Smooth muscle cell (in vitro differentiated cells): ENCODE measurements at regions not wholly inside any gene's neighbourhood (a gene's known extent, or its start where the extent isn't known, plus 50 kb on each side); places are given as distances from the start of the nearest gene placed in this dataset.

Experiments used
- DNase-seq: peaks from one replicate; lab custom pipeline; 2025; ENCODE audit not compliant: unreplicated experiment; lab: John Stamatoyannopoulos, UW
- H2AFZ ChIP-seq: fragments of 200-600 bp; sonication (generic); 2 replicates; pipeline ENCODE4 v1.6.0; 2016; ENCODE audit warnings: antibody characterized with exemption, low read depth, mild to moderate bottlenecking
- H3F3A ChIP-seq: fragments of 200-600 bp; sonication (generic); 2 replicates; pipeline ENCODE4 v1.6.0; 2017; ENCODE audit warnings: antibody characterized with exemption, low read depth
- H3K27ac ChIP-seq: fragments of 200-600 bp; sonication (generic); 2 replicates; pipeline ENCODE4 v1.5.1; 2016; ENCODE audit warnings: low read depth, mild to moderate bottlenecking
- H3K27me3 ChIP-seq: fragments of 200-600 bp; sonication (generic); 2 replicates; pipeline ENCODE4 v1.6.1; 2016; ENCODE audit warnings: low read depth, mild to moderate bottlenecking
- H3K36me3 ChIP-seq: fragments of 200-600 bp; sonication (generic); 2 replicates; pipeline ENCODE4 v1.5.1; 2016; ENCODE audit warnings: low read depth
- H3K4me1 ChIP-seq: fragments of 200-600 bp; sonication (generic); 2 replicates; pipeline ENCODE4 v1.5.1; 2016; ENCODE audit warnings: low read depth
- H3K4me2 ChIP-seq: fragments of 200-600 bp; sonication (generic); 2 replicates; pipeline ENCODE4 v1.6.0; 2016; ENCODE audit warnings: mild to moderate bottlenecking
- H3K4me3 ChIP-seq: fragments of 200-600 bp; sonication (generic); 2 replicates; pipeline ENCODE4 v1.5.1; 2016; ENCODE audit warnings: mild to moderate bottlenecking
- H3K79me2 ChIP-seq: fragments of 200-600 bp; sonication (generic); 2 replicates; pipeline ENCODE4 v1.6.0; 2016; ENCODE audit warnings: low read depth, mild to moderate bottlenecking
- H3K9ac ChIP-seq: fragments of 200-600 bp; sonication (generic); 2 replicates; pipeline ENCODE4 v1.6.0; 2016; ENCODE audit warnings: low read depth
- H3K9me3 ChIP-seq: fragments of 200-600 bp; sonication (generic); replicated peaks from 2 replicates; pipeline ENCODE4 v1.5.1; 2016; ENCODE audit warnings: low read depth
- H4K20me1 ChIP-seq: fragments of 200-600 bp; sonication (generic); 2 replicates; pipeline ENCODE4 v1.6.0; 2016; ENCODE audit warnings: low read depth
- WGBS: methylation state at CpG from one replicate; pipeline ENCODE4 v1.1.7; 2016; ENCODE audit warnings: low lambda C conversion rate; 5-methylcytosine and 5-hydroxymethylcytosine counted together
- TF ChIP-seq, protein P1 (sequence below): fragments of 200-600 bp; sonication (generic); IDR thresholded peaks from 2 replicates; pipeline ENCODE4 v1.5.1; 2017; ENCODE audit warnings: borderline replicate concordance, mild to moderate bottlenecking, antibody characterized with exemption; ENCODE audit not compliant: insufficient read depth, poor library complexity, severe bottlenecking

DNA sequence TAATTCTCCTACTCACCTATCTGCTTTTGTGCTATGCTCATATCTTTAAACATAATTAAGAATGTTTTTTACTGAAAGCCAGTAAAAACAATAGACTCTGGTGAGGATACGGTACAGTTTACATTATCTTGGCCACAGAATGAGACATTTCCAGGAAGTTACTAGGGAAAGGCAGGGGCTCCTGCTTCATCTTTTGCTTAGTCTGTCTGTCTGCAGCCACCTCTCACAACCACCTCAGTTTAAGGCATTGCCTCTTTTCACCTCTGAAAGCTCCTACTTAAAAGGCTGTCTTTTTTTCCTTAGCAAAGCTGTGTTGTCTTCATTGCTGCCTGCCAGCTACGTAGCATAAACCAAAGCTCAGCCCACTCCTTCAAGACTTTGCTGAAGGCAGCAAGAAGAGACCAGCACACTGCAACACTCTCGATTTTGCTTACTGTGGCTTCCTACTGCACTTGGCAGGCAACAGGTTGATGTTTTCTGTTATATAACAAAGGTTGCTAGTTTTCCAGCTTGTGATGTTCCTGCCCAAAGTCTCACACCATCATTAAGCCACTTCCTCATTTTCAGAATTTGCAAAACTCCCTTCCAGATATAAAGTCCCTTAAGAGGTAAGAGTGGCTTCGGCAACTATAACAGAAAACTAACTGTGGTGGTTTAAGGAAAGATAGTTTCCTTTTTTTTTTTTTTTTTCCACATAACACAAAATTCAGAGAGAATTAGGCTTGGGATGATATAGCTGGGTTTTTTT lies 432.9 kb downstream of the GRXCR1 start:
- Histone ChIP-seq H3K4me1 (no peaks in the 10 kb centered on the region), H2AFZ (peak overlapping the region; percentile 7), H3K36me3 (no peaks in the 10 kb centered on the region), H3K27ac (no peak overlapping the region), H3K9me3 (no peaks in the 10 kb centered on the region), H3K4me3 (no peak overlapping the region), H4K20me1 (no peaks in the 10 kb centered on the region), H3K27me3 (no peaks in the 10 kb centered on the region), H3K9ac (no peak overlapping the region), H3K4me2 (peak overlapping the region; percentile 59), H3F3A (no peaks in the 10 kb centered on the region), H3K79me2 (no peaks in the 10 kb centered on the region)
- DNase-seq: no peak
- 45% methylated on average over 4 of the region's 4 CpGs for WGBS
- TF ChIP-seq, protein P1, sequence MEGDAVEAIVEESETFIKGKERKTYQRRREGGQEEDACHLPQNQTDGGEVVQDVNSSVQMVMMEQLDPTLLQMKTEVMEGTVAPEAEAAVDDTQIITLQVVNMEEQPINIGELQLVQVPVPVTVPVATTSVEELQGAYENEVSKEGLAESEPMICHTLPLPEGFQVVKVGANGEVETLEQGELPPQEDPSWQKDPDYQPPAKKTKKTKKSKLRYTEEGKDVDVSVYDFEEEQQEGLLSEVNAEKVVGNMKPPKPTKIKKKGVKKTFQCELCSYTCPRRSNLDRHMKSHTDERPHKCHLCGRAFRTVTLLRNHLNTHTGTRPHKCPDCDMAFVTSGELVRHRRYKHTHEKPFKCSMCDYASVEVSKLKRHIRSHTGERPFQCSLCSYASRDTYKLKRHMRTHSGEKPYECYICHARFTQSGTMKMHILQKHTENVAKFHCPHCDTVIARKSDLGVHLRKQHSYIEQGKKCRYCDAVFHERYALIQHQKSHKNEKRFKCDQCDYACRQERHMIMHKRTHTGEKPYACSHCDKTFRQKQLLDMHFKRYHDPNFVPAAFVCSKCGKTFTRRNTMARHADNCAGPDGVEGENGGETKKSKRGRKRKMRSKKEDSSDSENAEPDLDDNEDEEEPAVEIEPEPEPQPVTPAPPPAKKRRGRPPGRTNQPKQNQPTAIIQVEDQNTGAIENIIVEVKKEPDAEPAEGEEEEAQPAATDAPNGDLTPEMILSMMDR: no peak

DNA sequence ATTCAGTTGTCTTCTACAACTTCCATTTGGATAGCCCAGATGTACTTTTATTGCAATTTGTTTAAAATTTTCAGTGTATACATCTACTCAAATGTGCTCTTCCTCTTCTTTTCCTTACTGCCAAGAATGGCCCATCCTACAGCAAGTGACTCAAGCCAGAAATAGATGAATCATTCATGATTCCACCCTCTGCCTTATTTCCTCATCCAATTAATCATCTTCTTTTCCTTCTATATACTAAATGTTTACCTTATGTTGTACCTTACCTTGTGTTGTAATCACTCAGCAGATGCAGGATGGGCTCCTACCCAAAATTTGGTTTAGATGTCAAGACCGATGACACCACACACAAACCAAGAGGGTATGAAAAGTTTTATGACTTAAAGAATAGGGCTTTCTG lies 437.8 kb downstream of the GRXCR1 start:
- 97% methylated on average over 1 of the region's 1 CpG for WGBS
- Histone ChIP-seq H3K4me3 (no peak overlapping the region), H3K4me1 (no peaks in the 10 kb centered on the region), H2AFZ (no peak overlapping the region), H3K9ac (no peak overlapping the region), H4K20me1 (no peaks in the 10 kb centered on the region), H3F3A (no peaks in the 10 kb centered on the region), H3K36me3 (no peaks in the 10 kb centered on the region), H3K79me2 (no peaks in the 10 kb centered on the region), H3K9me3 (no peaks in the 10 kb centered on the region), H3K27me3 (no peaks in the 10 kb centered on the region), H3K27ac (no peak overlapping the region), H3K4me2 (no peak overlapping the region)
- TF ChIP-seq, protein P1: no peak
- no peak for DNase-seq

DNA sequence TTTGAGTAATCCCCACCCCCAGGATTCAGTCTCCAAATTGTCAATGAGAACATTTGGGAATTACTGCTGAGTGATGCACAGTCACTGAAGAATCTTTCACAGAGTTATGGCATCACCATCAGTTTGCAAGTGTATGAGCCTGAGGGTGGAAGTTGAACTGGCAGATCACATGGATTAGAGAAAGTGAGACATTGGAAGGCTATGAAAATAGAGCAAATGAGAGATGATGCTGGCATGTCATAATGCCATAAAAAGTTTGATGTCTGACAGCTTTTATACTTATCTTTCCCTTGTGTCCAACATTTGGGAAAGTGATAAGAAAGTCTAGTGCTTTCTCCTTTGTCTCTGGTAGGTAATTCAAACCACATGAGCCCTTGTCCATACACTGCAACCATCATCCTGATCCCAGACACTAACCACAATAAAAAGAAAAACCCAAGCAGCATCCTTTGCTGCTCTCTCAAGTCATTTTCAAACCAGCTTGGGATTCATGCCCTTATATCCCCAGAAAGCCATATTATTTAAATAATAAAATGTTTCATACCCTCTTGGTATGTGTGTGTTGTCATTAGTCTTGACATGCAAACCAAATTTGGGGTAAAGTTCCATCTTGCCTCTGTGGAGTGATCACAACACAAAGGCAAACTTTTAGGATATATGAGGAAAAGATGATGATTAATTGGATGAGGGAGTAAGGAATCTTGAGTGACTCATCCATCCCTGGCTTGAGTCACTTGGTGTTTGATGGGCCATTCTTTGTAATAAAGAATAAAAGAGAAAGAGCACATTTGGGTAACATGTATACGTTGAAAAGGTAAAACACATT lies 438.9 kb downstream of the GRXCR1 start:
- Histone ChIP-seq H3K27me3 (no peaks in the 10 kb centered on the region), H3K79me2 (no peaks in the 10 kb centered on the region), H3K9me3 (no peaks in the 10 kb centered on the region), H3K4me2 (no peak overlapping the region), H3K4me1 (no peaks in the 10 kb centered on the region), H2AFZ (no peak overlapping the region), H4K20me1 (no peaks in the 10 kb centered on the region), H3F3A (no peaks in the 10 kb centered on the region), H3K27ac (peak overlapping the region; percentile 20), H3K4me3 (no peak overlapping the region), H3K36me3 (no peaks in the 10 kb centered on the region), H3K9ac (no peak overlapping the region)
- TF ChIP-seq, protein P1: no peak
- WGBS: 82% methylated on average over 1 of the region's 1 CpG
- DNase-seq: no peak
